Dermis blood vessel endothelial cell (primary cell): ENCODE measurements at regions not wholly inside any gene's neighbourhood (a gene's known extent, or its start where the extent isn't known, plus 50 kb on each side); places are given as distances from the start of the nearest gene placed in this dataset.

Experiments
- DNase-seq: peaks from one replicate; pipeline ENCODE4 v3.0.0; 2010

GRCh38 chr10:29035721-29036120, 253.1 kb upstream of the LYZL1 start:
- no peak for DNase-seq

GRCh38 chr10:29037348-29038113, 251.3 kb upstream of the LYZL1 start:
- no peak for DNase-seq

- no peak for DNase-seq
Observed at GRCh38 chr10:29039091-29039490, 249.8 kb upstream of the LYZL1 start.

GRCh38 chr10:29039677-29040189, 249.1 kb upstream of the LYZL1 start:
- no peak for DNase-seq

GRCh38 chr10:29041616-29042015, 247.3 kb upstream of the LYZL1 start:
- no peak for DNase-seq

- no peak for DNase-seq
Observed at GRCh38 chr10:29048506-29048905, 240.4 kb upstream of the LYZL1 start.

- DNase-seq = no peak
Observed at GRCh38 chr10:29050081-29050480, 238.8 kb upstream of the LYZL1 start.

- no peak for DNase-seq
Observed at GRCh38 chr10:29055101-29055500, 233.8 kb upstream of the LYZL1 start.

GRCh38 chr10:29056729-29057128, 232.1 kb upstream of the LYZL1 start:
- no peak for DNase-seq

- no peak for DNase-seq
Observed at GRCh38 chr10:29057822-29058331, 231.0 kb upstream of the LYZL1 start.

GRCh38 chr10:29063806-29064644, 224.8 kb upstream of the LYZL1 start:
- DNase-seq = no peak

- DNase-seq = no peak
Observed at GRCh38 chr10:29064680-29065079, 224.2 kb upstream of the LYZL1 start.

- no peak for DNase-seq
Observed at GRCh38 chr10:29067161-29067560, 221.7 kb upstream of the LYZL1 start.

- no peak for DNase-seq
Observed at GRCh38 chr10:29067628-29068027, 221.2 kb upstream of the LYZL1 start.

- no peak for DNase-seq
Observed at GRCh38 chr10:29068302-29068701, 220.6 kb upstream of the LYZL1 start.

- DNase-seq = no peak
Observed at GRCh38 chr10:29068966-29069365, 219.9 kb upstream of the LYZL1 start.

- DNase-seq = no peak
Observed at GRCh38 chr10:29069941-29070340, 218.9 kb upstream of the LYZL1 start.

GRCh38 chr10:29078919-29079318, 210.0 kb upstream of the LYZL1 start:
- no peak for DNase-seq

- no peak for DNase-seq
Observed at GRCh38 chr10:29081231-29081630, 207.6 kb upstream of the LYZL1 start.

- DNase-seq = no peak
Observed at GRCh38 chr10:29081951-29082685, 206.8 kb upstream of the LYZL1 start.

- no peak for DNase-seq
Observed at GRCh38 chr10:29083096-29083495, 205.8 kb upstream of the LYZL1 start.

- DNase-seq = no peak
Observed at GRCh38 chr10:29084681-29085307, 204.1 kb upstream of the LYZL1 start.
